ENCODE measurements at regions not wholly inside any gene's neighbourhood (a gene's known extent, or its start where the extent isn't known, plus 50 kb on each side); places are given as distances from the start of the nearest gene placed in this dataset.
"Not testable (repeated sequence)": the region's sequence is repeated elsewhere in the genome, so short reads cannot be mapped to it uniquely, and the experiment has no call there.

DNA sequence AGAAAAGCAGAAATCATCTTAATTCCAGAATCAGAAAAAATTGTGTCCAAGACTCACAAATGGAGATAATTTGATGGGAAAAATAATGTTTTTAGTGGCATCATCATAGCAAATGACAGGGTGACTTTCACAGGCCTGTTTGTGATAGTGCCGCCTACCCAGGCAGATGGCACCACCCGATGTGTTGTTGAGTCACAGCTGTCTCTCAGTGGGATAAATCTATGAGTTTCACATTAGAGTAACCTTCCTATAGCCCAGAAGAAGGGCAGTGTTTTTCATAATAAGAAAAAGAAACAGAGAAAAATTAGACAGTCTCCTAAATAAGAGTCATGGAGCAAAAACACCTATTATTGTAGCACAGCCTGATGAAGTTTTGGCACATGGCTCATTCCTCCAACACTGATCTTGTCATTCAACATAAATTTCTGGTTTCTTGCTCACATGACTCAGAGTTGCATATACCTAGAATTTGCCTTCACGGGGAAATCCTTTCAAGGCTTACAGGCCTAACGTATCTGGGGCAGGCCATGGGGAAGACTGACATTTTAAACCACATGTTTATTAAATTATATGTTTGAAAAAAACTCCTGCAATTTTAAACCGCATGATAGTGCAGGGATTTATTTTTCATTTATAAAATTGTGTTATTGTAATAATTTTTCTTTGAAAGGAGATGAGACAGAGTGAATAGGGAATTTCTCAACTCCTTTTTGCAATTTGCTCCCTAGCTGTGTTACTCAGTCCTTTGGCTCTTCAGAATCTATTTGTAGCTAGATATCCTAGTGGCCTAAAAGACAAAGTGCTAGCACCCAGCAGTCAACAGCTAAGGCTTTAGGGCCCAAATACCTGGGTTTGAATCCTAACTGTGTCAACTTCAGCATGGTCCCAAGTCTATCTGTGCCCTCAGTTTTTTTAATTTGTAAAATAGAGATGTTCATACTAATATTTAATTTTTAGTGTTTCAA, 393.7 kb downstream of the NDFIP2 start:
- peak in 1 of 2 experiments; percentile 6 for DNase-seq (ENCODE audit: low read depth in 2 of 2)

DNA sequence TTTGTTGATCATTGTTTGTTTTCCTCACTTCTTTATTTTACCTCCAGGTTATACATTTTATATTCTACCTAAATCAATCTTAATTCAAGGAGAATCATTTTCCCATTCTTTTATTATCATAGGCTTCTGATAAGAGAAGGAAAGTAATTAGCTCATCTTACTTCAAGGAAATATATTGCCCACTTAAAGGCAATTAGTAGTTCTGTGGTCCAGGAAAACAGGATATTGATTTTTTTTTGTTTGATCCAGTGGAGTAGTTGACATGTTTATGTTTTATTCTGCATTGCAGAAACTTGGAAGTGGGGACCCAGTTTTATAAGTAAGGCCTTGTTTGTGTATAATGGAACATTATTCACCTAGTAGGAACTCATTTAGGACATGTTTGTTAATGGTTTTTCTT, 390.6 kb downstream of the NDFIP2 start:
- no peak for DNase-seq (ENCODE audit: low read depth in 2 of 2)

DNA sequence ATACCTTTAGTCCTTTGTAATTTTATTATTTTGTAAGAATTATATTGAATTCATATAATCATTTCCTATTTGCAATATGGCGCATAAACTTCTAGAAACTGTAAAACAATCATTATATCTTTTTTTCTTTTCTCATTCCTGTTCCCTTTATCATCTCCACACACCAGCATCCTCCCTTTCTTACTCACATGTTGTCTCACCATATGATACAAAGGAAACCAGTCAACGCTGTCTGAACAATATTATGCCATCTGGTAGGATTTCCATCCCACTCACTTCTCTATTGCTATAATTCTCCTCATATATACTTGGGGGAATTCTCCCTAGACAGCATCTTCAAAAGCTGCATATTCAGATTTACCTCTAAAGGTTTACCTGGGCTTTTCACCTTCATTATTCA, 389.8 kb downstream of the NDFIP2 start:
- no peak for DNase-seq (ENCODE audit: low read depth in 2 of 2)

DNA sequence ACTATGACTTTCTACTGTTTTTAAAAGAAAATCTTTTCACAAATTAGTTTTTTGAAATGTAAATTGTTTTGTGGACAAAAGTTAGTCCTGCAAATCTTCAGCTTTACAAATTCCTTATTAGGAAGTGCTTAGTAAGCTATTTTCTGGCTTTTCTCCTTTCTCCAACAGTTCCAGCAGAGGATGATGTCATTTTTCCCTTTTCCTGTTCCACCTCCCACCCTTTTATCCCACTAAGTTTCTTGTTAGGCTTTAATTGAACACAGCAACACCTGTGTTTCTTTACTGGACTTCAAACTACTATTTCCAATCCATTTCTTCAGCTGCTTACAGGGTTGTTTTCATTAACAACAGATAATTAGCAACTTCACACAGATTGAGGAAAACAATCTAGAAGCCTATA, 389.2 kb downstream of the NDFIP2 start:
- DNase-seq (ENCODE audit: low read depth in 2 of 2): no peak

DNA sequence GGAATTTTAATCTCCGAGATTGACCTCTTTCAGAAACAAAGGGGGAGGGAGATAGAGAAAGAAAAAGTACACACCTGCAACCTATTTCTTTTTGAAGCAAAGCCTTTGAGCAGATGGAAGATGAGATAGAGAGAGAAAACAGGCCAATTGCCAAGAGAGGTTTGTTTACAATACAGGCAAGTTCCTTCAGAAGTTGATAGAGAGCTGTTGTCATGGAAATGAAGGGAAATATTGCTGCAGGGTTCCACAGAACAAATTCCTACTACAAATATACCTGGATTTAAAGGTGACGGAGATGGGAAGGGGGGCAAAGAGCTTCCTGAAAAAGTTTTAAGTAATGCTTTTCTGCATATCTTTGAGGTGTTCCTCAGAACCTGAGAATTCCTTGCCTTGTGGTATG, 388.4 kb downstream of the NDFIP2 start:
- DNase-seq (ENCODE audit: low read depth in 2 of 2): no peak

DNA sequence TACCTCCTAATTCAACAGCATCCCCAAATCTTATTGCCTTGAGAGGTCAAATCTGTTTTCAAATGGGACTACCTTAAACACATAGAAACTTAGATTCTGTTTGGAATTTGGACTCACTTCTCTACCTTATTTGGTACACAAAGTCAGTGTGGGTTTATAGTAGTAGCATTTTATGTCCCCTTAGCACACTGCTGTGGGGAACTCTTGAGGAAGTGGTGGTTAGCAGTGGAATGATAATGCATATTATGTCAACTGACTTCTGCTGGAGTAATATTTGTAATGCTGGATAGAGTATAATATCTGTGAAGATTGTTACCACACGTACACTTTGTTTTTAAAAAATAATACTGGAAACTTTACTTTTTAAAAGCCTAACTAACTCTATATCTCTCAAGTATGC, 386.3 kb downstream of the NDFIP2 start:
- peak in 1 of 2 experiments; percentile 20 for DNase-seq (ENCODE audit: low read depth in 2 of 2)

DNA sequence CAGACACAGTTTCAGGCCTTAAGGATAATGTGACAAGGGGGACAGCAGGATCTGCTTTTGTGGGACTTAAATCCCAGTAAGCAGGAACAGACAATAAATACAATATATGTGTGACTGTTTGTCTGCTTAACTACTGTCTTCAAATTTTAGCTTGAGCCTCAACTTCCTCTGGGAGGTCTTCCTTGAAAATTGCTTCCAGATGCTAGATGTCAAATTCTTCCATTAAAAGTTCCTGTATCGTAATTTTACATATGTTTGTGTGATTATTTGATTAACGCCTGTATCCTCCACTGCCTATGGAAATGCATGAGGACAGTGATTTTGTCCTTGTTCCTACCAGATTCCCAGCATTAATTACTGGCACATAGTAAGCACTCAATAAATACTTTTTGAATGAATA, 385.5 kb downstream of the NDFIP2 start:
- DNase-seq (ENCODE audit: low read depth in 2 of 2): no peak

DNA sequence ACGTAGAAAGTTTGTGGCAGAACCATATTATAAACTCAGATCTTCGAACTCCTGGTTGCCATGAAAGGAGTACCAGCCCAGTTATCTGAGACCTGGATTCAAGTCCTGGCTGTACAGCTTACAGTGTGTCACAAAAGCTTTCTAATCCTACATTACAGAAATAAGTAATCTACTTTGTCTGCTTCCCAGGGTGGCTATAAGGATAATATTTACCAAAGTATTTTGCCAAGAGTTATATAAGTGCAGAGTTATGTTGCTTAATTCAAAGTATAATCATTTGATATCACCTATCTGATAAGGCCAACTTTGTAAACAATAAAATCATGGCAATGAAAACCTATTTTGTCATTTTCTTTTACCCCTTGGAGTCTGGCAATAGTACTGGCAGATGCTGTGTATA, 381.6 kb downstream of the NDFIP2 start:
- no peak for DNase-seq (ENCODE audit: low read depth in 2 of 2)

DNA sequence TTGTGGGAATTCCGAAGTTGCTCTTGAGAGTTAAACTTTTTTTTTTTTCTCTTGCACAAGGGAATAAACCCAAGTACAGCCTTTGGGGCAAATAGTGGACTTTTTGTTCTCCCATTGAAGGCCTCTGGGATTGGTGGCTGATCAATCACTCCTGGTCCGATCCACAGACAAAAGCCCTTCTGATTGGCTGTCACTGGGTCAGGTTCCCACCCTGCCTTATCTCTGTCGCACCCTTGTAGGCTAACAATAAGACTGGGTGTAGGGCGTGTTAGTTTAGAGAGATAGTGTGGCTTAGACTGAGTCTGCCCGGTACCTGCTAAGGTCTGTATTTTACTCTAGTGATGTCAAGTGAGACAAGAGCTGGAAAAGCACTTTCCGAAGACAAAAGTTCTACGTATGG, 380.8 kb downstream of the NDFIP2 start:
- DNase-seq (ENCODE audit: low read depth in 2 of 2): no peak

DNA sequence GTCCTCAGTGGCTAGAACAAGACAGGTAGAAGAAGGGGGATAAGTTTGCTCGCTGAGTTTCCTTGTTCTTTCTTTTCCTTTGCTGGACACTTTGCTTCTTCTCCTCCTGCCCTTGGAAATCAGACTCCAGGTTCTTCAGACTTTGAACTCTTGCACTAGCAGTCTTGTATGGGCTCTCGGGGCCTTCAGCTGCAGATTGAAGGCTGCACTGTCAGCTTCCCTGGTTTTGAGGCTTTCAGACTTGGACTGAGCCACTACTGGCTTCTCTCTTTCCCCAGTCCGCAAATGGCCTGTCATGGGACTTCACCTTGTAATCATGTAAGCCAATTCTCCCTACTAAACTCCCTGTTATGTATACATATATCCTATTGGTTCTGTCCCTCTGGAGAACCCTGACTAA, 379.8 kb downstream of the NDFIP2 start:
- DNase-seq (ENCODE audit: low read depth in 2 of 2): no peak

DNA sequence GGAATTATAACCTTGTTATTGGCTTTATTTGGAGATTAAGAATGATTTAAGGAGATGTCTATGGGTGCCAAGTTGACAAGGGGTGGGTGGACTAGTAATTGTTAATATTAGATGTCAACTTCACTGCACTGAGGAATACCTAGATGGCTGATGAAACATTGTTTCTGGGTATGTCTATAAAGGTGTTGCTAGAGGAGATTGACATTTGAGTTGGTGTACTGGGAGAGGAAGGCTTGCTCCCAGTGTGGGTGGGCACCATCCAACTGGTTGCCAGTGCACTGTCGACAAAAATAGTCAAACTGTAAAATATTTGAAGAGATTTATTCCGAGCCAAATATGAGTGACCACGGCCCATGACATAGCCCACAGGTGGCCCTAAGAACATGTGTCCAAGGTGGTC, 378.8 kb downstream of the NDFIP2 start:
- DNase-seq (ENCODE audit: low read depth in 2 of 2): no peak

DNA sequence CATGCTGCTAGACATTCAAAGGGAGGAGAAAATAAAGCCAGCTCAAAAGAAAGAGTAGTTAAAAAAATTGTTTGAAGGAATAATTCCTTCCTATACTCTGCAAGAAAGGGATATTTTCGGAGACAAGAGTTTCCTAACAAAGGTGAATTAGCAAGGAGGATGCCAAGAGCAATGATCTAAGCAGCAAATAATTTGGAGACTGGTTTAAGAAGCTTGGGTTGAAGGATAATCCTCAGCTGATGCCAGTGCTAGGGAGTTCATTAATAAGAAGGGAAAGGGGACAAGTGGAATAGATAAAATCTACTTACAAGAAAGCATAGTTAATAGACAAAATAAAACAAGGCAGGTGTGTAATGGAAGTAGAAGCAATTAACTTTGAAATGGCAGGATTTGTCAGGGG, 372.3 kb downstream of the NDFIP2 start:
- no peak for DNase-seq (ENCODE audit: low read depth in 2 of 2)

DNA sequence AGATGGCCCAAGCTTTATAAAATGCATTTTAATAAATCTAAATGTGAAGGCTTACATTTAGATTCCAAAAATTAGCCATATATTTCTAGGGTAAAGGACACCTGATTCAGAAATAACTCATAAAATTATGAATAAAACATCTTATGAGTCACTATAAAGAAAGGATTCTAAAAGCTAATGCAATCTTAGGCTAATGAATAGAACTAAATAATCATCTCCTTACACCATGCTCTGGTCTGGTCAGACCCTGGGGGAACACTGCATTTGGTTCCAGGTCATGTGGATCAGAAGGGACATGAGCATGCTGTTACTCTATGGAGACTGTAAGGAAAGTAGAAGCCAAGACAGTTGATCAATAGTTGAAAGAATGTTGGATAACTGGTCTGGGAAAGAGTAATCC, 370.4 kb downstream of the NDFIP2 start:
- no peak for DNase-seq (ENCODE audit: low read depth in 2 of 2)

DNA sequence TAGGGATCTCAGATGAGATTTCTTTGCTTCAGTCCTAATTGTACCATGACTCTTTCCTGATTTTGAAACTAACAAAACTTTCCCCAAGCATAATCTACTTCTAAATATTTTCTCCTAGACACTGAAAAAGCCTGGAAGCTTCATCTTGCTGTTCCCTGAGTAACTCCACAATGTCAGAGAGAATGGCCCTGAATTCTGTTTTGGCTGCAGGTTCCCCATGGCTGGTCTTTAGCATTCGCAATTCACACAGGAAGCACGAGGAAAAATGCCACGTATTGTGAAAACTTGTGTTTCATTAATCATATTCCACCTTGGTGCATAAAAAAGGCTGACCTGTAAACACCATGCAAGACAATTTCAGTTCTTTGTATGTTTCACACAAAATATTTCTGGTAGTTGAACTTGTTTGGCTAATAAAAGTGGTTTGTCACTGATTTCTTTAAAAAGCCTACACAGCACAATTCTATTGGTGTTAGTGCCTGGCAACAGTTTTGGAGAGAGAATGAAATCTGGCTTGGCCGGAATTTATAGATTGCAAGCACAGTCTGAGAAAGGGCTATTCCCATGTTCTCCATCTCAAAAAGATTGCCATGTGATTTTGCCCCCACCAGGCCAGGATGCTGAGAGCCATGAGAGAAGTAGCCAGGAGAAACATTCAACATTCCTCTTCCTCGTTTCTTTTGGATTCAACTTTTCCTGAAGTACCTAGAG, 367.1 kb downstream of the NDFIP2 start:
- DNase-seq (ENCODE audit: low read depth in 2 of 2): no peak

DNA sequence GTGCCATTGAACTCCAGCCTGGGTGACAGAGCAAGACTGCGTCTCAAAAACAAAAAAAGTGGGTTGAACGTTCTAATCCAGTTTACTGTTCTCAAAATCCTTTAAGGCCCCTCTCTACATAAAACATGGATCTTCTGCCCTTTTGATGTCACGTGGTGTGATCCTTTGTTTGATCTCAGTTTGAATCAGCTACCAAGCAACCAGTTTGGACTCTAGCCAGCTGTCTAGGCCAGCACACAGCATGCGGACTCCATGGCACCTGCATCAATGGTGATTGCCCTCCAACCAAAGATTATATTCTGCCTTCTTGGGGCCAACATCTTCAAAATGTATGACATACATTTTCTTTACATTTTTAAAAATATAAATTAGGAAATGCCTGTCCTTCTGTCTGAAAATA, 365.4 kb downstream of the NDFIP2 start:
- no peak for DNase-seq (ENCODE audit: low read depth in 2 of 2)

DNA sequence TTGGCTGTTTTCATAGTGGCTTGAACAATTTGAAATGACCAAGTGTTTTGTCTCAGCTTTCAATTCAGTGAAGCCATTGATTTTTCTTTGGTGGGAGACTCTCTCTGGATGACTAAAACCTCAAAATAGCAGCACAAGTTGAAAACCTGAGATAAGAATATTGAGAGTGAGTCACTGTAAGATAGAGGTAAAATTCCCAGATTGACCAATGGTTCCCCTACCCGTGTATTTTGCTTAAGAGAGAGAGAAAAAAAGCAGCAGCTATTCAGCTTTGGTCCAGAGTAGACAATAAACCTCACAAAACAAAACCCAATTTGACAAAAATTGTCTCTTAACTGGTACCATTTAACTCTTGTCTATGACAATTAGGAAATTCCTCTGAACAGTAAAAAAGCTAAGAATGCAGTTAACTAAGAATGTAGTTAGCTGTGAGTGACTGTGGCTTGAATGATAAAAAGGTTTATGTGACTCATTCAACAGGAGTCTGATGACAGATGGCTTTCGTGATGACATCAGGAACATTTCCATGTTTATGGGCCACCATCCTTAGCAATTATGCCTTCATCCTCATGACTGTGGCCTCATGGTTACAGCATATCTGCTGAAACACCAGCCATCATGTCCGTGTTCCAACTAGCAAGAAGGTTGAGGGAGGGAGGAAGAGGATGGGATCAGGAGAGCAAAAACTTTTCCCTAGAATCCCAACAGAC, 356.9 kb downstream of the NDFIP2 start:
- peak in 1 of 2 experiments; percentile 8 for DNase-seq (ENCODE audit: low read depth in 2 of 2)

DNA sequence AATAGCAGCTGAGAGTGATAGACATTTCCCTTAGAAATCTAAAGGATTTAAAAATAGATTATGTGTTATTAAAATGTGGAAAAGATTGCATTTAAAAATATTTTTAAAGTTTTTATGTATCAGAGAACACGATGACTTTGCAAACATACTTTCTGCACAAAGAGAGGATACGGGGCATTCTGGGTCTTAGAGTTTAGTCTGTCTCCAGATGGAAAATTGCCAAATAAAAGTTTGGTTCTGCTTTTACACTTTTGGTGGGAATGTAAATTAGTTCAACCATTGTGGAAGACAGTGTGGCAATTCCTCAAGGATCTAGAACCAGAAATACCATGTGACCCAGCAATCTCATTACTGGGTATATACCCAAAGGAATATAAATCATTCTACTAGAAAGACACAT, 355.2 kb downstream of the NDFIP2 start:
- not testable (repeated sequence) for DNase-seq (ENCODE audit: low read depth in 2 of 2)

DNA sequence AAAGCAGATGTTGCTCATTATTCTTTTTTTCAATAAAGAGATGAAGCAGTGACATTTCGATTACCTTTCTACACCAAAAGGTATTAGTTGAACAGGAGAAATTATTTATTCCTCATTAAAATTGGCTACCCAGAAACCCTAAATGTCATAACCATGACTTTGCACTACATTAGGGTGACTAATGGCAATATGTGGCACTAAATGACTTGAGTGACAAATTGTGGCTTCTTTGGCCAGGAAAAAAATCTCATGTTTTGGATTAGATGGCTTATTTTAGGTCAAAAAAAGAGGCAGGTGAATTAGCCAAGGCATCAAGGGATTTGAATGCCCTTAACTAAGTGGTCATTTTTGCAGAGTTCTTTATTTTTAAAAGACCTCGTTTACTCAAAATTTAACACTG, 353.9 kb downstream of the NDFIP2 start:
- DNase-seq (ENCODE audit: low read depth in 2 of 2): no peak

DNA sequence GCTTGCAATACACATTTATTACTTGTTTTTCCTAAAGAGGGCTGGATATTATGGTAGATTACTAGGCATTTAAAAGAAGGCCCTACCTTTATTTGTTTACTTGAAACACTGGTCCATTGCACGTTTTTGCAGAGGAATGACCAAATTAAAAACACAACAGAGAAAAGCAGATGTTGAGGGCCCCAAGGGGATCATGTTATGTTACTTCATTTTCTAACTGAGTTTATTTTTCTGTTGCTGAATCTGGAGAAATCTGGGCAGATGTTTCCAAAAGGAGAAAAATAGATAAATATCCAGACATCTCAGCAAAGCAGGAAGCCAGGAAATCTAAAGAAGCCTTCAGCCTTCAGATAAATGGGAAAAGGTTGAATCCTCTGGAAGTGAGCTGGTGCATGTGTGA, 353.0 kb downstream of the NDFIP2 start:
- DNase-seq (ENCODE audit: low read depth in 2 of 2): no peak

DNA sequence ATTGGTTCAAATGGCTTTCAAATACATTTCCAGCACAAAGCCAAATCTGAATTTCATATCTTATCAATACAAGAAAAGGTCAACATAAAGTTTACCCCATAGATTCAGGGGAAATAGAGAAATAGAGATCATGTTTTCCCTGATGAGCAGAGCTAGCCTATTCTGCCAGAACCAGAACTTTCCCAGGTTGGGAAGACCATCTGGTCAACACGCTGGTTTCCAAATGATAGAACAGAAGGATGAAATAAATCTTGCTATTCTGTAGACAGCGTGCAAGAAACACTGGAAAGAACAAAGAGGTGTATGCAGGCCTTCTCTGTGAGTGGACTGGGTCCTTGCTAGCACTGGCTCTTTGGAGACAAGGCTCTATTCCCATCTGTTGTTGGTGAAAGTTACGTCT, 350.6 kb downstream of the NDFIP2 start:
- no peak for DNase-seq (ENCODE audit: low read depth in 2 of 2)

DNA sequence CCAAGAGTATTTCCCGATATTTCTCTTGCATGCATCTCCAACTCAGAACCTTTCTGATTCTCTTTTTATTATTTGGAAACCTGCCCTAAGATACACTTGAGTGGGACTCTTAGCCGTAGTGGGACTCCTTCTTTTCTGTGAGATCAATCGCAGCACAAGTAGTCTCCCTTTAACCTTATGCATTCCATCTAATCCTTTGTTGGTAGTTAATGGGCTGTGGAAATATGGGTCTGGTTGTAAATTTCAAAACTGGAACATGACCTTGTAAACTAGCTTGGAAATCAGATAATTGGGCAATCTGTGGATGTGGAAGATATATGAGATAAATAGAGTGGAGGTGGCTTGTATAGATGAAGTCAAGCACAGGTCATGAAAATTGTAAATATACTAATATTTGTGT, 350.0 kb downstream of the NDFIP2 start:
- DNase-seq (ENCODE audit: low read depth in 2 of 2): no peak

DNA sequence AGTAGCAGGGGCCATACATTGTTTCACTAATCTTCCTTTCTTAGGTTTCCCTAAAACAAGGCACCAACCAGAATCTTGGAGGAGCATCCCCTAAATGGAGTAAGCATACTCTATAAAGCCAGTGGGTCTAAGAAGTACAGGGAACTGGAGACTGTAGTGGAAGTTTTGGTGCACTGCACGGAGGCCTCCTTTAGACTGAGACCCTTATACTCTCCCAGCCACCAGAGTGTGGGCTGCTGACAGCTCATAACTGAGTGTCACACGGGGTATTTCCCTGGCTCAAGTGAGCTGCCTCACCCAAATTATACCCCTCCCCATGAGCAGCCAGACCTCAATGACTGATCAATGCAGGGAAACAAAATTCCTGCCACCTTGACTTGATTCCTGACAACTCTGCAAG, 349.5 kb downstream of the NDFIP2 start:
- DNase-seq (ENCODE audit: low read depth in 2 of 2): no peak

DNA sequence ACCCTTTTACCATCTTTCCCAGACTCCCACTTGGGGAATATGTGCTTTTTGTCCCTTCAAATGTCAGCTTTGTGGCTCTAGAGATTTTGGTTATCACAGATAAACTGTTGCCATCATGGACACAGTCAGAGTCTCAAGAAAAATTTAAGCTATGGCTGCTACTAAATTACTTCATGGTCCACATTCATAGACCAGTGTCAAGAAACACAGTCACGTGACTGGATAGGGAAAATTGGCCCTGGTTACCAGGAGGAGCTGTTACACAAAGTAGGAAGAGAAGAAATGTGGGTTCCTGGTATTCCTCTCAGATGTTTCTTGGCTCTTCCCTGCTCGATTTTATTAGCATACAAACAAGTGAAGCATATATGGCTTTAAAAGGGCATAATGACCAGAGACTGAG, 348.9 kb downstream of the NDFIP2 start:
- DNase-seq (ENCODE audit: low read depth in 2 of 2): no peak

Data from fibroblast of skin of left biceps (primary cell).